ENCODE measurements at regions not wholly inside any gene's neighbourhood (a gene's known extent, or its start where the extent isn't known, plus 50 kb on each side); places are given as distances from the start of the nearest gene placed in this dataset.

DNA sequence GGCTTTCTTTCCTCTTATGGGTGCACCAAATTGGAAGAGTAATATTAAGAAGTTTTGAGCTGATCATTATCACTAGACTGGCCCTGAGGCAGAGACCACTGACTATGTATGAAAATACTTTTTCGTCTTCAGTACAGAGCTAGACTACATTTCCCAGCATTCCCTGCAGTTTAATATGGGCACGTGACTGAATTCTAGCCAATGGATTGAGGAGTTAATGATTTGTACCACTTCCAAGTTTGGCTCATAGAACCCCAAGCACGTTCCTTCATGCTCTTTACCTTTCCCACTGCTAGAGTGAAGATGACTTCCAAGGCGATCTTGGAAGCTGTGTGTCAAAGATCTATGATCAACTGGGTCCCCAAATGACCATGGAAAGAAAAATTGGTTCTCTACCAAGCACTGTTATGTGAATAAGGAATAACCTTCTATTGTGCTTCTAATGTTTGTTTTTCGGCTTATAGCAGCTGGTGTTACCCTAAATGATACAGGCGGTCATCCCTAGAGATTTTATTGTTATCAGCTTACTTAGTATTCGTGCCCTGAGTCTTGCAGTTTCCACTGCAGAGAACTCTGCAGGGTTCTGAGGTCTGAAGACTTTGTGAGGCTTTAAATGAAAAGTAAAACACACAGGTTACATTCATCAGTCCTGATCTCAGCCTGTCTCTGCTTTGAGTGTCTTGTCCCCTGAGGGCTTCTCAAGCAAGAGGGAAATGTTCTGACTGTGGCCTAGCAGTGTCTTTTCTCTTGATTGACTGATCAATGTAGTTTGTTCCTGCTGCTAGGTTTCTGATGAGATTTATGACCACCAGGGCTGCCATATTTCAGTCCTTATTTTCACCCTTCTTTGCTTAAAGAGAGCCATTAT is 486.8 kb downstream of the PDCD6IP start:
- DNase-seq (ENCODE audit: low spot score) (no peak), FAIRE-seq (no peak)

DNA sequence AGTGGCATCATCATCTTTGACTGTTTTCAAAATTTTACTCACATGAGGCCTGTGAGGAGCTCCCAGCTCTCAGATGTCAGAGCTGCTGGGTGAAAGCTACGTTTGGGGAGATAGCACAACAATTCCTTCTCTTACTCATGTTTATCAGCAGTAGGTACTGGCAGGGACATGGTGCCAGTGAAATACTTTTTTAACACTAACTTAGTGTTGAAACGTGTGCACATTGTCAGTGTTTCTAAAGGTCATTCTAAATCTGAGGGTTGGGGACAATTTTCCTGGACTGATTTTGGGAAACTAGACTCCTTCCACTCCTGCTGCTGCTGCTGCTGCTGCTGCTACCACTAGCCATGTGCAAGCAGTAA is 487.4 kb downstream of the PDCD6IP start:
- no peak for FAIRE-seq

DNA sequence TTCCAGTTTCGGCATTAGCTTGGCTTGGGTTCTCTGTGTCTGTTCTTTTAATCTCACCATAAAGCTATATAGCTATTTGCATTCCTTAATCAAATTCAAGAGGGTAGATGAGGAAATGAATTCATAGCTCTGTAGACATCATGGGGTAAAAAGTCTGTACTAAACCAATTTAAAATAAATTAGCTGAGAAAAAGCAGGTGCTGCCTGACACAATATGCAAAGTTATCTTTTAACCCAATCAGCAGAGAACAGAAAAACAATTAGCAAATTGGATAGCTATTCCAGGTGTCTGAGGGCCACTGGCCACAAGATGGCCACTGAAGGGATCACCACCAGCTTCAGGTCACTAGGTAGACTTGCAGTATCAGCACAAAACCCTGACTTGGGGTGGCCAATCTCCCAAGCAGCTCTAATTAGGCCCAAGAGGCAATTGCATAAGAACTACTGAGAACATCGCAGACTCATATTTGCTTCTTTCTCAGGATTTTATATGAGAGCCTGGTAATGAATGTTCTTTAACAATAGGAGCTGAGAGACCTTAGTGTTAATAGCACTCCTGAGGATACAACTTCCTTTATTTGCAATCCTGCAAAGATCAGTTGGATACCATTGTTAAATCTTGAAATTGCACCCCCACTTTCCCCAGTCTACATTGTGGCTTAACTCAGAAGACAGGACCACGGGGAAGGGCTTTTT is 494.3 kb downstream of the PDCD6IP start:
- no peak for FAIRE-seq
- DNase-seq (ENCODE audit: low spot score): no peak

More for the DNA sequence above, 487.4 kb downstream of the PDCD6IP start:
- DNase-seq (ENCODE audit: low spot score): no peak

DNA sequence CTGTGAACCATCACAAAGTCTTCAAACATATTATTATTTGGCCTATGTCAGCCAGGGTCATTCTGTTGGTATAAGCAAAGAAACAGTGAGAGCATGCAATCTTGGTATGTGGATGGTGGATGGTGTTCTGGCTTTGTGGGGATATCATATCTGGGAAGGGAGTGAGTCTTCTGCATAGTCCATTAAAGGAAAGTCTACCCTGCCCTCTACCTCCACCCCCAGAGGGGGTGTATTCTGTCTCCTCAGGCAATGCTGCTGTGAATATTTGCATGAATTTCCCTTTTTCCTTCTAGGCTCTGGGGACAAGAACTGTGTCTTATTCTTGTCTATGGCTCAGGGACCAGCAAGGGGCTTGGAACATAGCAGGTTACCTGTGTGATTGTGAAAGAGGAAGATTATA is 495.8 kb downstream of the PDCD6IP start:
- DNase-seq (ENCODE audit: low spot score) (no peak), FAIRE-seq (no peak)

- DNase-seq (ENCODE audit: low spot score): no peak
- FAIRE-seq: no peak
Measured at GRCh38 chr3:34296796-34297195, 498.4 kb downstream of the PDCD6IP start.

GRCh38 chr3:34298653-34299052 is 500.2 kb downstream of the PDCD6IP start:
- no peak for DNase-seq (ENCODE audit: low spot score)
- no peak for FAIRE-seq

DNA sequence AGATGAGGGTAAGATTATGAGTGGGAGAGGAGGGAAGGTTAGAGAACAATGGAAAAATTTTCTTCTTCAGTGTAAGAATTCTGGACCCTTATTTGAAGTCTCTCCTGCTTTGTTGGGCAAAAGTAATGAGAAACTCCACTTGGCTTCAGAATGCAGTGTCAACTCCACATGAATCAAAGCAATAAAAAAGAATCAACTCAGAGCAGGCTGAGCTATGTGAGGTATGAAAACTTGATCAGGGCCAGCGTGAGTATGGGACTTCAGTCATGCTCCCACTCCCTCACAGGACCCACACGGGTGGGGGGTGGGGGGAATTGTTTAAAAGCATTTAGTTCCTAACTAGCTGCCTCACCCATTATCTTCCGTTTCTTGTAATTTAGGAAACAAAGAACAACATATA is 502.2 kb downstream of the PDCD6IP start:
- DNase-seq (ENCODE audit: low spot score): no peak
- FAIRE-seq: no peak

DNA sequence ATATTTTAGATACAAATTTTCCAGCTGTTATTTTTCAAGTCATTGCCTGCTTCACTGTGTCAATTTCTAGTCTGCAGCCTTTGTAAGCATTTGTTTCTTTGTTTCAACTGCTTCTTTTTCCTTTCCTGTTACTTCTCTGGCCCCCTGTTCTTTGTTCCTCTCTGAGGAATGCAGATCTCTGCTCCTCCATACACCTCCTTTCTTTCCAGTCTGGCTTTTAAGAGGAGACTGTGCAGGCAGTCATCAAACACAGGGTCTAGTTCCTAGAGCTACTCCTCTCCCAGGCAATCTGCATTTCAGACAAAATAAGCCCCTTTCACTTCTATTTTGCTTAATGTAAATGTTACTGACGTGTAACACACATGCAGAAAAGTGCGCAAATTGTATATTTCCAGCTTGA is 502.9 kb downstream of the PDCD6IP start:
- FAIRE-seq: no peak
- no peak for DNase-seq (ENCODE audit: low spot score)

- peak; percentile 4 for DNase-seq (ENCODE audit: low spot score)
Measured at GRCh38 chr3:34305266-34305665, 506.8 kb downstream of the PDCD6IP start.

GRCh38 chr3:34312684-34313083 is 514.3 kb downstream of the PDCD6IP start:
- FAIRE-seq (no peak), DNase-seq (ENCODE audit: low spot score) (no peak)

More at GRCh38 chr3:34305266-34305665, 506.8 kb downstream of the PDCD6IP start:
- FAIRE-seq: no peak

DNA sequence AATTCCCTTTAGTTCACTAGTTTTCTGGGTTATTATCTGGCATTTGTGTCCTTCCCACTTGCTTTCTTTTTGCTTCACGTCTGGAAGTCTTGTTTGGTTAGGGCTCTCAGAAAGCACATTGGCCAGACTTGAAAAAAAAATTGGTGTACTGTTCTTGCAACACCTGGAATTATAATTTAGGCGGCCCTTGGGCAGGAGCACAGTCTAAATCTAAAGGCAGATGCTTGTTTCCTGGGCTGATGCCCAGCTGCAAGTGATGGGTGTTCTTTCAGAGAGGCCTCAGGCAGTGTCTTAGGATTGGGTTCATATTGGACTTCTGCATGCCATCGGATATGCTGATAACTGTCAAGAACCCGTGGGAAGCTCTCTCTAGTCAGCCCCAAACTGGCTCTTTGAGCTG is 521.5 kb downstream of the PDCD6IP start:
- FAIRE-seq (no peak), DNase-seq (ENCODE audit: low spot score) (no peak)

DNA sequence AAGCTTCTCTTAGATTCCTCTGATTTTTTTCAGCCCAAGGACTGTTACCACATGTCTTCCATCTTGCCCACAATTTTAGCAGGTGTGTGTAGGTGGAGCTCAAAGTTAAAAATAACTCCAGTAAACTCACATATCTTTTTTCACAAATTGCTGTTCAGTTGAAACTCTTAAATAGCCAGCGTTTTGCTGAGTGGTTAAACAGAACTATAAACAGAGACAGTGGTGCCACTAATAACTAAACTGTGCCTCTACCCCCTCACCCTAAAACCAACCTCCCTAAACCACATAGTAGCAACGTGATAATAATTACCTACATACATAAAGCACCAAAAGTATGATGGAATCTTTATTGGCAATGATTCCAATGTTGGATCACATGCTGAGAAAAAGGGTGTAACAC is 525.1 kb downstream of the PDCD6IP start:
- no peak for DNase-seq (ENCODE audit: low spot score)
- no peak for FAIRE-seq

DNA sequence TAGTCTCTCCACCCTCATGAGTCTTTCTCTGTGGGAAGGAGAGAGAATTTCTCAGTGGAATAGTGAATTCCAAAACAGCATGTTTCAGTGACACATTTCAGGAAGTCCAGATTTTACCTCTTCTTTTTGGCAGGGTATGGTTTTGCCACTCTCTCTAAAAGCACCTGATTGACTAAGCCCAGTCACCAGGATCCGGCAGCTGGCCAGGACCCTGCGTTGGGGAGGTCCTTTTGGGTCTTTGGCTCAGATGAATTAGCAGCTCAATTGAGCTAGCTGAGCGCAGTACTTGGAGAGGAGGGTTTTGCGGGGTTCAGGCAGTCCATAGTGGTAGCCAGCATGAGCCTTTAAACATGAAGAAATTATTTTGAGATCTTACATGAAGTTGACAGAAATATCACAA is 548.2 kb downstream of the PDCD6IP start:
- DNase-seq (ENCODE audit: low spot score) (no peak), FAIRE-seq (no peak)

GRCh38 chr3:34351882-34352777 is 553.7 kb downstream of the PDCD6IP start:
- no peak for DNase-seq (ENCODE audit: low spot score)
- FAIRE-seq: no peak

DNA sequence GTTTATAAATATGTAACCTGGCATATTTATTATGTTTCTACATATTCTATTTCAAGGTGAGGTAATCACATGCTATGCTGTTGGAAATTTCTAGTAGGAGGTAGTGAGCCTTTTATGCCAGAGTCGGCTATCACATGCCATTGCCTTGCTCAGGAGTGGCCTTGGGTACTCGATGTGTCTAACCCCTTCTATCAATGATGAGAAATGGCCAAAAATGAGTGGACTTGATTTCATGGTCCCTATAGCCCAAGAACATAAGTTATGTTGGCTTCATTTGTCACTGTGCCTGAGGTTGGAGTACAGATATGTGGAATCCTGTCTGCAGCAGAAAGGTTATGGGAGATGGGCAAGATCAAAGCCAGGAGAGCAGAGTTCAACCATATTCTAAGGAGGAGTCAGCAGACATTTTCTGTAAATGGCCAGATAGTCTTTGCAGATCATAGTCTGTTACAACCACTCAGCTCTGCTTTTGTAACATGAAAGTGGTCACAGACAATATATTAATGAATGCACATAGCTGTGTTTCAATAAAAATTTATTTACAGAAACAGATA is 554.4 kb downstream of the PDCD6IP start:
- FAIRE-seq: no peak
- DNase-seq (ENCODE audit: low spot score): no peak

DNA sequence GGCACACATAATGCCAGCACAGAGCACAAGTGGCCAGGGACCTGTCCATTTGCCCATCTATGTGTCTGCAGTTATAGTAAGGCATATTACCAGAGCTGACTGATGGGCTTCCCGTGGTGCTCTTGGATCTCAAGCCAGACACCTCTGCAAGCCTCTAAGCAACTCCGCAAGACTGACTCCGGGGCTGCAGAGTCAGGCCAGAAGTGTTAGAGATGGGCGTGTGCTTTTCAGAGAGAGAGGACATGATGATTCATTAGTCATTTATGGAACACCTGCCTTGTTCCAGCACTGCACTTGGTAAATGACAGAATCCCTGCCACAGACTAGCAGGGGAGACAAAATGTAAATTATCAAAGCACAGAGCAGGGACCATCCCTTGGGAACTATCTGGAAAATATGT is 559.0 kb downstream of the PDCD6IP start:
- no peak for FAIRE-seq
- DNase-seq (ENCODE audit: low spot score): no peak

DNA sequence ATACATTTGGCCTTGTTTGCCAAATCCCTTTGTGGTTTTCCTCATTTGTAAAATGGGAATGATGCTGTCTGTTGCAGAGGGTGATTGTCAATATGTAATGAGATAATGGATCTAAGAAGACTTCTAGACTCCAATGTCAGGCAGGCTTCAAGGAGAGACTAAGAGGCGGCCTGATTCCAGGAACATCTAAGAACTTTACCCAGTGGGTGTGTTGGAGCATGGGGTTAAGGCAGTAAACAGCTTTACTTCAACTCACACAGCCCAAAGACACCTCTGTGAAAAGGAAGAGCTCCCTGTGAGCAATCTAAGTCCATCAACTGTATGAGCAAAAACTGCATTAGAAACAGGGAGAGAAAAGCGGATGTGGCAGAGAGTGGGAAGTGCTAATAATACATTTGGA is 560.6 kb downstream of the PDCD6IP start:
- DNase-seq (ENCODE audit: low spot score) (no peak), FAIRE-seq (no peak)

DNA sequence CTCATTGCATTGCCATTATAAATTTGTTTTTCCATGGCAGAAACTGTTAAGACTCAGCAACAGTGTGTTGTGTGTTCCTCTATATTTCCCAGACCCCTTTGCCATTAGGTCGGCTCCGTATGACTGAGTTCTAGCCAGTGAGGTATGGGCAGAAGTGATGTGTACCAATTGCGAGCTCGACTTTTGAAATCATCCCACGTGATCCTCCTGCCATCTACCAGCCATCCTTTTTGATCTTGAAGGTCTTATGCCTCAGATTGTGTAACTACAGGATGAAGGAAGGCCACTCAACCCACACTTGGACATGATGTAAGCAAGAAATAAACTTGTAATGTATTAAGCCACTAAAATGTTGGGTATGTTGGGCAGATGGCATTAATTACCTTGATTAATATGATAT is 562.3 kb downstream of the PDCD6IP start:
- FAIRE-seq (no peak), DNase-seq (ENCODE audit: low spot score) (no peak)

GRCh38 chr3:34361921-34362320 is 563.5 kb downstream of the PDCD6IP start:
- DNase-seq (ENCODE audit: low spot score) (no peak), FAIRE-seq (no peak)

GRCh38 chr3:34362910-34363309 is 564.5 kb downstream of the PDCD6IP start:
- FAIRE-seq: no peak
- DNase-seq (ENCODE audit: low spot score): no peak

GRCh38 chr3:34363881-34364280 is 565.5 kb downstream of the PDCD6IP start:
- FAIRE-seq: no peak

GRCh38 chr3:34364335-34364734 is 565.9 kb downstream of the PDCD6IP start:
- DNase-seq (ENCODE audit: low spot score) (peak; percentile 65), FAIRE-seq (peak; percentile 80)

More at GRCh38 chr3:34363881-34364280, 565.5 kb downstream of the PDCD6IP start:
- no peak for DNase-seq (ENCODE audit: low spot score)

All from RCC 7860 (cell line).